D721Med (cell line): ENCODE measurements at regions not wholly inside any gene's neighbourhood (a gene's known extent, or its start where the extent isn't known, plus 50 kb on each side); places are given as distances from the start of the nearest gene placed in this dataset.

Experiments used
- DNase-seq: peaks from one replicate; pipeline ENCODE4 v3.0.0; 2011; ENCODE audit warnings: low spot score; ENCODE audit not compliant: insufficient read length
- FAIRE-seq: peaks from 2 replicates; lab custom pipeline; 2011; peaks lifted over from hg19 to GRCh38; lab: Jason Lieb, UNC
- CTCF ChIP-seq: IDR thresholded peaks from 2 replicates; pipeline ENCODE4 v1.5.1; 2012; ENCODE audit warnings: mild to moderate bottlenecking, control low read depth; ENCODE audit not compliant: insufficient read depth; ENCODE audit errors: missing control alignments

DNA sequence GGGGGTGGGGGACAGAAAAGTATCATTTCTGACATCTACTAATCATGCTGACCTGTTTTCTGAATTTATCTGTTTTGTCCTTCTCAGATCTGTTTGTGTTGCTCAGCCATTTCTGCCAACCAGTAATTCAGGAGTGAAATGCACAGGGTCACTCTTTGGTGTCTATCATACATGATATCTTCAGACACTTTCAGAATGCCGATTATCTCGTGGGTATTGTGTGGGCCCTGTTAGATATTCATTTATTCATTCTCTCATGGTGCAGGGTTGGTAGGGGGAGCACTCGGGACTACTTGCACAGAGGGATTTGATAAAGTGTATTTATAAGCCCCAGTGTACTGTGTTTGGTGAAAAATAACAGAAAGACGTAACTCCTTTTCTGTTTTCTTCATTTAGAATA lies 101.2 kb upstream of the CITED2 start:
- FAIRE-seq (no peak), DNase-seq (no peak)
- TF ChIP-seq CTCF: no peak

DNA sequence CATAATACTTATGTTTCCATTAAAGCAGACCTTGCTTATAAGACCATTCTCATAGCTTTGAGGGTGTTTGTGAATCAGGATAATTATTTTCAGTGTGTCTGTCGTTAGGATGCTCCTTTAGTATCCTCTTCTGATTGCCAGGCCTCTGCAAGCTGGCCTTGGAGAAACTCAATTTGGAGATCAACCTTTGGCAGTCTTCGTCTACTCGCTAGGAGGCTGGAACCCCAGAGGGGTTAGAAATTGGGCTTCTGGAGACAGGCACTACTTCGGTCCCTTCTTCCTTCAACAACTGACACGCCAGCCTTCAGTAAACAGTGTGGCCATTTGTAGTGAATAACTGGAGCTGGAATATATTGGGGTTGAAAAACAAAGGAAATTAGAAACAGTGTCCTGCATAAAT lies 100.8 kb upstream of the CITED2 start:
- no peak for TF ChIP-seq CTCF
- DNase-seq (no peak), FAIRE-seq (no peak)

- no peak for FAIRE-seq
- DNase-seq: no peak
- TF ChIP-seq CTCF: no peak
Measured at GRCh38 chr6:139474145-139475108, 100.0 kb upstream of the CITED2 start.

DNA sequence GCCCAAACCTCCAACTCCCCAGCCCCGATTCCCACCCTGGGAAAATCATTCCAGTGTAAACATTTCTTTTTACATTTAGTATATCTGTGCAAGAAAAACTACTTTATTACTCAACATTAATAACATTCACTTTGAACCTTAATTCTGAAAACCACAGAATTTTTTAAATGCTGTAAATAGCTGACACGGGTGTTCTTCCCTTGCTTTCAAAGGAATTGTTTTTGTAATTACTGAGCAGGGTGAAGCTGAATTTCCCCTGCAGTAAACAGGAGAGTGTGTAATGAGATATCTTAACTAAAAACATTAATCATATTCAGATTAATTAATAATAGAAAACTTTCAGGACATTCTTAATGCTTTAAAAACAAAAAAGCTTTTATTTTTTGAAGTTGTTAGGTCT lies 99.3 kb upstream of the CITED2 start:
- FAIRE-seq: no peak
- no peak for DNase-seq
- TF ChIP-seq CTCF: no peak

DNA sequence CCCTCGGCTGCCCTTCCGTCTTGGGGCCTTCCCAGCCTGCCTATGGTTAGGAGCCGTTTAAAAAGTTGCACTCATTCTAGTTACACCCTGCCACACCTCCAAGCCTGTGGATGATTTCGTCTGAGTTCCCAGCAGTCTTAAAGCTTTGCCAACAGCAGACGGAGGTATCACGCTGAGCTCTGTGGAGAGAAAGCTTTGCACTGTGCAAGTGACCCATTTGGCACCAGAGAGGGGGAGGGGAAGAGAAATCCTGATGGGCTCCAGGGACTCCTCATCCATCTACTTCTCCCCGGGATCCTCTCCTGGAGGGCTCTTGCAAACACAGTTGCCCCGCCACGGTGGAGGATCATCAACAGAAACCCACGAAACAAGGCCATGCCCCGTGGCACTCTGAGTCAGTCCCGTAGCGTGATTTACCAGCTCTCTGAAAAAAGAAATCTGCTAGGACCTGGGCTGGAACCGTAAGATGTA lies 98.8 kb upstream of the CITED2 start:
- FAIRE-seq (no peak), DNase-seq (no peak)
- no peak for TF ChIP-seq CTCF

DNA sequence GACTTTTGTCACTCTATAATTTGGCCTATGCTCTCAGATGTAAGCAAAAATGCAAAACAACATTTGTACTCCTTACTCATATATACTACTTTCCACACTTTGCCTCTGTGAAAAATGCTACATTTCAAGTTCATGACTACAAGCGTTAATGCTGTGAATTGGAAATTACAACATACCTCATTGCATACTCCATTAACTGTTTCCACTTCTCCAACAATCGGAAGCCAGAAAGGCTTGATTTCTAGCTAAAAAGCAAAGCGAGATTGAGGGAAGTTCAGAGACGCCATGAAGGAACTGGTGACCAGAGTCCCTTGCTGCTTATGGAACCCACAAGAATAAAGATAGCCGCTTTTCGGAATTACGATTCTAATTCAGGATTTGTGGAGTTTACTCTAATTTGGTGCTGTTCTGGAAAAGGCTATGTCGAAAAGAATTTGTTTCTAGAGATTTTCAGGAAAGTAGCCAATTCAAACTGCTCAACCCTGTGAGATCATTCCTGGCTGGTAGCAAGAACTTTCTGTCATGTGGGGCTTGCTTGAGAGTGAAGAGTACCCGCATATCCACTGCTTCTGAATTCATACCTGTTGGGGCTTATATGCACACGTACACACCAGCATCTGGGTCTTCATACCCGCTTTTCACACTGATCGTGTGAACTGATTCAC lies 98.0 kb upstream of the CITED2 start:
- no peak for DNase-seq
- FAIRE-seq: no peak
- no peak for TF ChIP-seq CTCF

GRCh38 chr6:139470997-139471396 lies 96.5 kb upstream of the CITED2 start:
- TF ChIP-seq CTCF: no peak
- FAIRE-seq: no peak
- DNase-seq: no peak
